ENCODE measurements at regions not wholly inside any gene's neighbourhood (a gene's known extent, or its start where the extent isn't known, plus 50 kb on each side); places are given as distances from the start of the nearest gene placed in this dataset.

DNA sequence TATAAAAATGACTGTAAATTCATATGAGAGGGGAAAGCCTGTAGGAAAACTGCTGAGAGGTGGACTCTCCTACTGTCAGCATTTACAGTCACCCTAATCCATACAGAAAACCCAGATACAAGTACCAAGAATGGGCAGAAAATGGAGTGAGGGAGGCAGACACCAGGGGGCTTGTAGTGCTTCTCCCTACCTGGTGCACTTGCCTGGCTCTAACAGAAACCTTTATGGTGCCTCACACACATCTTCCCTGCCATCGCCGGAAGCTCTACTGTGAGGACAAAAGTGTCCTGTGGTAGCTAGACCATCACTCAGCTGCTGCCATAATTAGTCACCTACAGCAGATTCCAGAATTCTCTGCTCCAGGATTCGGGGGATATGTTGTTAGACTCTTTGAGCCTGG lies 441.3 kb downstream of the TFAP2B start:
- Histone ChIP-seq H3K4me3 (ENCODE audit: low read depth, low read length, poor library complexity, severe bottlenecking) (no peak overlapping the region), H3K27me3 (replicated peaks; ENCODE audit: insufficient read depth, low read depth, low read length, poor library complexity) (peaks cover 14% of the 10 kb centered on the region), H3K9me3 (ENCODE audit: low read depth, low read length, poor library complexity, severe bottlenecking) (no peaks in the 10 kb centered on the region), H3K27ac (ENCODE audit: low read depth, low read length, poor library complexity, severe bottlenecking) (no peak overlapping the region), H3K4me1 (ENCODE audit: insufficient read depth, low read length, poor library complexity, severe bottlenecking) (no peaks in the 10 kb centered on the region), H3K36me3 (ENCODE audit: insufficient read depth, low read length, poor library complexity, severe bottlenecking) (no peaks in the 10 kb centered on the region)
- DNase-seq (ENCODE audit: low spot score), result no peak
- ChIA-PET CTCF (no interaction called here), POLR2A (ENCODE audit: low non-redundant PET) (no interaction called here)
- TF ChIP-seq EZH2 (IDR thresholded peaks at IDR 0.05; ENCODE audit: borderline replicate concordance, low read depth, low read length, poor library complexity, severe bottlenecking), result no peak
- TF ChIP-seq, protein P1, sequence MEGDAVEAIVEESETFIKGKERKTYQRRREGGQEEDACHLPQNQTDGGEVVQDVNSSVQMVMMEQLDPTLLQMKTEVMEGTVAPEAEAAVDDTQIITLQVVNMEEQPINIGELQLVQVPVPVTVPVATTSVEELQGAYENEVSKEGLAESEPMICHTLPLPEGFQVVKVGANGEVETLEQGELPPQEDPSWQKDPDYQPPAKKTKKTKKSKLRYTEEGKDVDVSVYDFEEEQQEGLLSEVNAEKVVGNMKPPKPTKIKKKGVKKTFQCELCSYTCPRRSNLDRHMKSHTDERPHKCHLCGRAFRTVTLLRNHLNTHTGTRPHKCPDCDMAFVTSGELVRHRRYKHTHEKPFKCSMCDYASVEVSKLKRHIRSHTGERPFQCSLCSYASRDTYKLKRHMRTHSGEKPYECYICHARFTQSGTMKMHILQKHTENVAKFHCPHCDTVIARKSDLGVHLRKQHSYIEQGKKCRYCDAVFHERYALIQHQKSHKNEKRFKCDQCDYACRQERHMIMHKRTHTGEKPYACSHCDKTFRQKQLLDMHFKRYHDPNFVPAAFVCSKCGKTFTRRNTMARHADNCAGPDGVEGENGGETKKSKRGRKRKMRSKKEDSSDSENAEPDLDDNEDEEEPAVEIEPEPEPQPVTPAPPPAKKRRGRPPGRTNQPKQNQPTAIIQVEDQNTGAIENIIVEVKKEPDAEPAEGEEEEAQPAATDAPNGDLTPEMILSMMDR (conservative IDR thresholded peaks at IDR 0.05; ENCODE audit: low read depth, low read length), result no peak
- intact Hi-C loops (cut with micrococcal nuclease; ENCODE audit: unreplicated experiment), result no loop called here
- no TSS peak for BruUV-seq (replicated peaks)

DNA sequence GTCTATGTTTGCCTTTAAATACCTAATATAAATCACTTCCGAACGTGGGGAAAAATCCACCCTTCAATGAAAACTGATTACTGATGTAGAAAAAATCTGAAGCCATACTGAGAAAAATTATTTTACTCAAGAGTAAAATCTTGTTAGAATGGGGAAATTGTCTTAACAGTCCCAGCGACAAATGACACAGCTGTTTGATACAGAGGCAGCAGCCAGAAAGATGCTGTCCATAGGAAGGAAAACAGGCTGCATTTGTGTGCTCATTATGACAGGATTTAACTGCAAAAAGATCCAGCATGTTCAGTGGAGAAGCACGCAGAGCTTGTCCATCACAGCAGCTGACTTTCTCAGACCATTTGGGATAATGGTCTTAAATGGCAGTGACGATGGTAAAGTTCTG lies 443.0 kb downstream of the TFAP2B start:
- Histone ChIP-seq H3K4me3 (ENCODE audit: low read depth, low read length, poor library complexity, severe bottlenecking) (no peak overlapping the region), H3K4me1 (ENCODE audit: insufficient read depth, low read length, poor library complexity, severe bottlenecking) (no peaks in the 10 kb centered on the region), H3K27me3 (replicated peaks; ENCODE audit: insufficient read depth, low read depth, low read length, poor library complexity) (peaks cover 14% of the 10 kb centered on the region), H3K9me3 (ENCODE audit: low read depth, low read length, poor library complexity, severe bottlenecking) (no peaks in the 10 kb centered on the region), H3K36me3 (ENCODE audit: insufficient read depth, low read length, poor library complexity, severe bottlenecking) (no peaks in the 10 kb centered on the region), H3K27ac (ENCODE audit: low read depth, low read length, poor library complexity, severe bottlenecking) (no peak overlapping the region)
- POLR2A ChIA-PET (ENCODE audit: low non-redundant PET), result no interaction called here
- CTCF ChIA-PET, result no interaction called here
- intact Hi-C loops (cut with micrococcal nuclease; ENCODE audit: unreplicated experiment), result no loop called here
- no peak for DNase-seq (ENCODE audit: low spot score)
- BruUV-seq (replicated peaks), result no TSS peak
- TF ChIP-seq, protein P1 (conservative IDR thresholded peaks at IDR 0.05; ENCODE audit: low read depth, low read length), result no peak
- TF ChIP-seq EZH2 (IDR thresholded peaks at IDR 0.05; ENCODE audit: borderline replicate concordance, low read depth, low read length, poor library complexity, severe bottlenecking), result no peak

DNA sequence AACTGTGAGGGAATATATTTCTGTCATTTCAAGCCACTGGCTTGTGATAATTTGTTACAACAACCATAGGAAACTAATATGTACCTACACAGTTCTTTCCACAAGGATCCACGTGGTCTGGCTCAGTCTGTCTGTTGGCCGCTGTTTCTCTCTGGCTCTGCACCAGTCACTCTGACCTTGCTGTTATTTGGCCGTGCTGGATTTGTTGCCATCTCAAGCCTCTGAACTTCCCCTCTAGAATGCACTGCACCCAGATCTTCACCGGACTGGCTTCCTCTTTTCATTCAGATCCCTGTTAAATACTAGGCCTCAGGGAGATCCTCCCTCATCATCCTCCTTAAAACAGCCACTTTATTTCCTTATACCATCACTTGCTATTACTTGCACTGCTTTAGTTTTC lies 446.8 kb downstream of the TFAP2B start:
- Histone ChIP-seq H3K36me3 (ENCODE audit: insufficient read depth, low read length, poor library complexity, severe bottlenecking) (no peaks in the 10 kb centered on the region), H3K4me3 (ENCODE audit: low read depth, low read length, poor library complexity, severe bottlenecking) (no peak overlapping the region), H3K27me3 (replicated peaks; ENCODE audit: insufficient read depth, low read depth, low read length, poor library complexity) (peaks cover 5% of the 10 kb centered on the region), H3K9me3 (ENCODE audit: low read depth, low read length, poor library complexity, severe bottlenecking) (no peaks in the 10 kb centered on the region), H3K4me1 (ENCODE audit: insufficient read depth, low read length, poor library complexity, severe bottlenecking) (no peaks in the 10 kb centered on the region), H3K27ac (ENCODE audit: low read depth, low read length, poor library complexity, severe bottlenecking) (no peak overlapping the region)
- CTCF ChIA-PET, result no interaction called here
- intact Hi-C loops (cut with micrococcal nuclease; ENCODE audit: unreplicated experiment), result no loop called here
- BruUV-seq (replicated peaks), result no TSS peak
- POLR2A ChIA-PET (ENCODE audit: low non-redundant PET), result no interaction called here
- no peak for TF ChIP-seq EZH2 (IDR thresholded peaks at IDR 0.05; ENCODE audit: borderline replicate concordance, low read depth, low read length, poor library complexity, severe bottlenecking)
- TF ChIP-seq, protein P1 (conservative IDR thresholded peaks at IDR 0.05; ENCODE audit: low read depth, low read length), result no peak
- DNase-seq (ENCODE audit: low spot score), result no peak

Data from A673 (cell line).